ENCODE measurements at regions not wholly inside any gene's neighbourhood (a gene's known extent, or its start where the extent isn't known, plus 50 kb on each side); places are given as distances from the start of the nearest gene placed in this dataset.

- Histone ChIP-seq H4K20me1 (ENCODE audit: insufficient read depth) (no peaks in the 10 kb centered on the region), H3K79me2 (replicated peaks; ENCODE audit: insufficient read depth, low read length) (no peaks in the 10 kb centered on the region), H3K4me3 (ENCODE audit: low read length) (no peak overlapping the region), H3K27me3 (ENCODE audit: insufficient read depth, low read depth, low read length) (no peaks in the 10 kb centered on the region), H3K4me2 (ENCODE audit: low read length) (no peak overlapping the region), H3F3A (ENCODE audit: insufficient read depth, low read length, poor library complexity, severe bottlenecking) (no peaks in the 10 kb centered on the region), H3K9ac (ENCODE audit: low read length) (no peak overlapping the region), H3K9me3 (ENCODE audit: low read length) (no peaks in the 10 kb centered on the region), H2AFZ (ENCODE audit: low read depth, low read length) (no peak overlapping the region), H3K27ac (ENCODE audit: low read length) (no peak overlapping the region), H3K36me3 (ENCODE audit: insufficient read depth, low read length) (no peaks in the 10 kb centered on the region), H3K9me2 (ENCODE audit: insufficient read depth, low read length) (no peaks in the 10 kb centered on the region)
- TF ChIP-seq TAF1 (IDR thresholded peaks at IDR 0.05; ENCODE audit: low read depth): no peak
- no peak for TF ChIP-seq REST (IDR thresholded peaks at IDR 0.05; ENCODE audit: borderline replicate concordance)
- TF ChIP-seq SMC3 (conservative IDR thresholded peaks at IDR 0.05; ENCODE audit: poor library complexity): no peak
- TF ChIP-seq RAD21 (conservative IDR thresholded peaks at IDR 0.05): no peak
- no peak for TF ChIP-seq CTCF (IDR thresholded peaks at IDR 0.05; ENCODE audit: poor library complexity, severe bottlenecking)
- no peak for TF ChIP-seq EZH2 (IDR thresholded peaks at IDR 0.05; ENCODE audit: borderline replicate concordance, insufficient read depth, low read length, poor library complexity, severe bottlenecking)
- TF ChIP-seq MXI1 (conservative IDR thresholded peaks at IDR 0.05; ENCODE audit: poor library complexity, severe bottlenecking): no peak
Measured at GRCh38 chr3:98999675-99000074, 98.2 kb upstream of the DCBLD2 start.

- Histone ChIP-seq H3K9me3 (ENCODE audit: low read length) (no peaks in the 10 kb centered on the region), H4K20me1 (ENCODE audit: insufficient read depth) (no peaks in the 10 kb centered on the region), H2AFZ (ENCODE audit: low read depth, low read length) (no peak overlapping the region), H3K9ac (ENCODE audit: low read length) (no peak overlapping the region), H3K4me2 (ENCODE audit: low read length) (no peak overlapping the region), H3K36me3 (ENCODE audit: insufficient read depth, low read length) (no peaks in the 10 kb centered on the region), H3K79me2 (replicated peaks; ENCODE audit: insufficient read depth, low read length) (no peaks in the 10 kb centered on the region), H3K9me2 (ENCODE audit: insufficient read depth, low read length) (no peaks in the 10 kb centered on the region), H3K27me3 (ENCODE audit: insufficient read depth, low read depth, low read length) (no peaks in the 10 kb centered on the region), H3K27ac (ENCODE audit: low read length) (no peak overlapping the region), H3K4me3 (ENCODE audit: low read length) (no peak overlapping the region), H3F3A (ENCODE audit: insufficient read depth, low read length, poor library complexity, severe bottlenecking) (no peaks in the 10 kb centered on the region)
- no peak for TF ChIP-seq MXI1 (conservative IDR thresholded peaks at IDR 0.05; ENCODE audit: poor library complexity, severe bottlenecking)
- TF ChIP-seq RAD21 (conservative IDR thresholded peaks at IDR 0.05): peak; percentile 90
- no peak for TF ChIP-seq EZH2 (IDR thresholded peaks at IDR 0.05; ENCODE audit: borderline replicate concordance, insufficient read depth, low read length, poor library complexity, severe bottlenecking)
- no peak for TF ChIP-seq EP300 (conservative IDR thresholded peaks at IDR 0.05; ENCODE audit: poor library complexity, severe bottlenecking)
- no peak for TF ChIP-seq POLR2AphosphoS5 (IDR thresholded peaks at IDR 0.05)
- TF ChIP-seq SMC3 (conservative IDR thresholded peaks at IDR 0.05; ENCODE audit: poor library complexity): peak; percentile 95
- peak; percentile 88 for TF ChIP-seq CTCF (IDR thresholded peaks at IDR 0.05; ENCODE audit: poor library complexity, severe bottlenecking)
Measured at GRCh38 chr3:98994128-98994762, 92.8 kb upstream of the DCBLD2 start.

All from neural cell (in vitro differentiated cells).